Putamen (tissue), 1 donor: ENCODE measurements at regions not wholly inside any gene's neighbourhood (a gene's known extent, or its start where the extent isn't known, plus 50 kb on each side); places are given as distances from the start of the nearest gene placed in this dataset.

Experiments
- DNase-seq: peaks from one replicate; pipeline ENCODE4 v3.0.0-alpha.2; 2016; ENCODE audit warnings: low spot score

DNA sequence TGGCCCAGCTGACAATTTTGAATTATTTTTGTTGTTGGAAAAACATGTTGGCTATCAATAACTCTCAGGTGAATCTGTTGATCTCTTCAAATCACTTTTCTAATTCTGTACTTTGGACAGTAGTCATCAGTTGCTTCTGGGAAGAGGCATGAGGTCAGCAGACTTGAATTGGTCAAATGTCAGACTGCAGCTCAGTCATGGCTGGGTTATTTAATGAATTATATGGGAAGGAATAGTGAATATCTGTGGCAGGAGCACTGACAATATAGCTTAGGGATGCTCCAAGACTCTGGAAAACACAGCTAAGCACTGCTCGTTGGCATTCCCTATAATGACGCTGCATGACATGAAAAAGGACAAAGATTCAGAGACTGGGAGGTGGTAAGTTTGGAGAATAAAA, 98.8 kb upstream of the GAP43 start:
- no peak for DNase-seq

DNA sequence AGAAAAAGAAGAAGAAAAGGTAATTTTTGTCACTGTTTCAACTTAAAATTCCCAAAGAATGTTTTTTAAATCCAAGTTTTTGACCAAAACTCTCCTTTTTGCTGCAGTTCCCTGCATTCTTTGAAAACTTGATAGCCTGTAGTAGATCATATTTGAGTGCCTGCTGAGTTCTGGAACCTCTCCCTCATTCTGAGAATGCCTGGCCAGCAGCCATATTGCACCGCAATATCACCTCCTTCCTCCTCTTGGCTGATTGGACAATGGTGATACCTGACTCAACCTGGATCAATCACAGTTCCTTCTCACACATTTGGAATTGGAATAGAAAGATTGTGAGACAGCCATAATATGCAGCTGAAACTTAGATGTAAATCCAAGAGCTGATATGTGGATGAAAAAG, 97.6 kb upstream of the GAP43 start:
- DNase-seq = no peak

DNA sequence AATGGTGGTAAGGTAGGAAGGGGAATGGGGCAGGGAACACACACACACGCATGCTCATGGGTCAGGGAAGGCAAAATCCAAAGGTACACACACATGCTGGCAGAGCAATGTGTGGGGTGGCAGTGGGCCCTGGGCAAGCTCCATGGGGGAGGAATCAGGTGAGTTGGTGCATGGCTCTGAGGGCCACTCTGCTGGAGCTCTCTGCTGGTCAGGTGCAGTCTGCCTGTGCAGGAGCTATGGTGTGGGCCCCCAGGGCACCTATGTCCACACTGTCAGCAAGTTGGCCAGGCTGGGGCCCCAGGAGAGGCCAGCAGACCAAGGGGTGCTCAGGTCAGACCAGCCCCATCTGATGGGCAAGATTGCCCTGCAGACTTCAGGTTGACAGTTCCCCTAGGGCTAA, 90.1 kb upstream of the GAP43 start:
- no peak for DNase-seq

DNA sequence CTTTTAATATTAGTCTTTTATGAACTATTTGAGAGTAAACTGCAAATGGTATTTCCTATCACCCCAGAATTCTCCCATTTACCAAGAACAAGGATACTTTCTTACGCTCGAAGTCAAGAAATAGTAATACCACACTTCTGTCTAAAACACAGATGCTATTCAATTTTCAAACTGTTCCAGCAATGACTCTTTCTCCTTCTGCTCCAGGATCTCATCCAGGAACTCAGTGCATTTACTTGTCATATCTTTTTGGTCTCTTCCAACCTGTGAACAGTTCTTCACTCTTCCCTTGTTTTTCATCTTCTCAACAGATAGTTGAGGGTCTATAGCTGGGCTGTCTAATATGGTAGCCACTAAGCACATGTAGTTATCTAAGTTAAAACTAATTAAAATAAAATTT, 87.1 kb upstream of the GAP43 start:
- no peak for DNase-seq

DNA sequence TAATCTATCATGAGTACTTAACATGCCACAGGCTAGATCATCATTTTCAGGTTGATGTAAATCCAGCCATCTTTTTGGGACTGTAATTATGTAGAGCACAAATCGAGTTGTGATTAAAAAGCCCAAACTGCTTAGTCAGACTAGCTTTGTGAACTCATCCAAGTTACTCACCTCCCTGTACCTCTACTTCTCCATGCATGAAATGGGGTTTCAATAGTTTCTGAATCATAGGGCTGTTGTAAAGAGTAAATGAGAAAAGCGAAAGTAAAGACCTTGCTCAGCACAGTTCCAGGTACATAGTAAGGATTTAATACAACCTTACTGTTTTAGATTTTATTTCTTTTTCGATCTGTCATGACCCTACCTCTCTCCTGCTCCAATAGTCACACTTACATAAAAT, 85.6 kb upstream of the GAP43 start:
- no peak for DNase-seq

DNA sequence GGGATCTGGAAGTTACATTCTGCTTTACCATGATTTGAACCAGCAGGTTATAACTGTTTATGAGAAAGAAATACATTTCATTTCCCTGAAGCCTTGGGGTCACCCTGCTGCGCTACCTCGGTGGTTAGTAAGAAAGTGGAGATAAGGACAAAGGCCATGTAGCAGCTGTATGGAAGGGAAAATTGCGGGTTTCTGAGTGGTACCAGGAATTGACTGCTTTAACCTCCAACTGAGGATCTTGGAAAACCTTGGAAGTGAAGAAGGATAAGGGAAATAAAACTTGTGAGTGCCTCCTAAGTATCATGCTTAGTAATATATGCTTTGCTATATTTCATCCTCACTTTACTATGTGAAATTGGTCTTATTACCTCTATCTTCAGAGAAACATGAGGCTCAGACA, 76.1 kb upstream of the GAP43 start:
- DNase-seq = no peak

DNA sequence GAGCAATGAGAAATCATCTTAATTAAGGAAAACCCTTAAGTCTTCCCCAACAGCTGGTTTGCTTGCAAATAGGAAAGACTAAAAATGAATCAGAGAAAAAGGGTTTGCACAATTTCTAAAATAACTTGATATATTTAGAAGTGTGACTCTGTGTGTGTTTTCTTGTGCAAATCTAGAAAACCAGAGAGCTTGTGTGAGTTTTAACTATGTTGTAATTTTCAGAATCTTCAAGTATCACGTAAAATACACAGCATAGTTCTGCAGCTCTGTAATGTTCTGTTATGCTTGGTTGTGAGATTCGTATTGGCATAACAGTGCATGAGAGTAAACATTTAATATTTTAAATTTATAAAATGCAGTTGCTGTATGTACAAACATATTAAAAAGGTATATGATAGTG, 74.7 kb upstream of the GAP43 start:
- no peak for DNase-seq

DNA sequence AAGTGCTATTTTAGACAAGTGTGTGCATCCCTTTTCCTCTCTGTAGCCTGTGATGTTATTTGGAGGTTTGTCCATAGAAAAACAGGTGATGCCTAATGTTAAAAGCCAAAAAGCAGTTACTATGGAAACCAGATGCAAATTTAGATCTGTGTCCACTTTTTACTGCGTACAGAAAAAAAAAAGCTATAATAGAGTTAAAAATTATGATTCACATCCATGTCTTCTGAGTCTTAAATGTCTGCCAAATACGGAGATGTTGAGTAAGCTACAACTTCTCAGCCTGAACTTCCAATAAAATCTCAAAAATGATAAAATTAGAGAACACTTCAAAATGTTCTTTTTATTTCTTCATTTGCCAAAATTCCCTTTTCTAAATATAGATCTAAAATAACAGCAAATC, 74.2 kb upstream of the GAP43 start:
- DNase-seq = no peak

DNA sequence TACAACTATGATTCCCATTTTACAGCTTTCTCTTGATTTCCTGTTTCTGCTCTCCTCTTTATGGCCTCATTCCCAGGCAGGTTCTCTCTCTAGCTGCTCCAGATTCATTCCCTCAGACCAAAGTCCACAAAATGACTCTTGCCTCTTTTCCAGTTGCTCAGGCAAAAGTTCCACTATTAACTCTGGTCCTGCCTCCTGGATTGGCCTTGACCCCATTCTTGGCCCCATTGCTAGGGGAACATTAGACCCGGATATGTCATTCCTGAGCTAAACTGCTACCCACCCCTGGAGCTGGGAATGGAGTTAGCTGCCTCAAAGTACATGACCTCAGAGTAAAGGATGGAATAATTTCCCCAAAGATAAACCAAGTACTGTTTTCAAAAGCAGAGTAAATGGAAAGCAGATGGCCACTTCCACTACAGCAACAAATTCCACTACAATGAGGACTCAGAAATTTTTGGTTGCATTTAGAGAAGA, 73.0 kb upstream of the GAP43 start:
- DNase-seq = no peak

DNA sequence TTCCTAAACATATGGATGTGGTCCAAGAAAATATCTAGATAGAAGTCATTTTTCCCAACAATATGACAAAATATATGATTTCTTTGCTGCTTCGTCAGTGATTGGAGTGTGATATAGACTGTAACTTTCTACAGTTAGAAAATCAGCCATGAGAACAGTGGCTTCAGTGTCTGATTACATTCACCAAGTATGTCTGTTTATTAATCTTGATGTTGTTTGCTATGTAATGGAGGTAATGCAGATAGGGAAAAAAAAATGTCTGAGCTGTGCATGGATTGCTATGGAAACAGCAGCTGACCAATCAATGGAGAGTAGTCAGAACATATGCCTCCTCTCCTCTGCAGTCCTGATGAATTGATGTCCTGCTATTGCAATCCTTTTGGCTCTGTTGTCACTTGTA, 72.3 kb upstream of the GAP43 start:
- no peak for DNase-seq

DNA sequence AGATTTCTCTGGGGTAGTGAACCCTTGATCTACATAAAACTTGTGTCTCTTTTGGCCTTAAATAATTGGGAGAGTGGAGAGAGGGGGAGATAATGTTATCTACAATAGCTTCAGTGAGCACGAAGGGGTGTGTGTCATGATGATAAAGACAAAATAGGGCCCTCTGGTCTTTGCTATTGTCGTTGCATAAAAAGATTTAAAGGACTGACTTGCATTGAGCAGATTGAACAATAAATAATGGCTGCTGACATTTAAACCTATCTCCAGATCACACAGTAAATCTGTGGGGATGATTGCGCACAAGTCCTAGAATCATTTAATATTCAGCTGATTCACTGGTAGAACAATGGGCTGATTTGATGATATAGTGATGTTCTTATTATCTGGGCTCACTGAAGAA, 71.3 kb upstream of the GAP43 start:
- DNase-seq = no peak

DNA sequence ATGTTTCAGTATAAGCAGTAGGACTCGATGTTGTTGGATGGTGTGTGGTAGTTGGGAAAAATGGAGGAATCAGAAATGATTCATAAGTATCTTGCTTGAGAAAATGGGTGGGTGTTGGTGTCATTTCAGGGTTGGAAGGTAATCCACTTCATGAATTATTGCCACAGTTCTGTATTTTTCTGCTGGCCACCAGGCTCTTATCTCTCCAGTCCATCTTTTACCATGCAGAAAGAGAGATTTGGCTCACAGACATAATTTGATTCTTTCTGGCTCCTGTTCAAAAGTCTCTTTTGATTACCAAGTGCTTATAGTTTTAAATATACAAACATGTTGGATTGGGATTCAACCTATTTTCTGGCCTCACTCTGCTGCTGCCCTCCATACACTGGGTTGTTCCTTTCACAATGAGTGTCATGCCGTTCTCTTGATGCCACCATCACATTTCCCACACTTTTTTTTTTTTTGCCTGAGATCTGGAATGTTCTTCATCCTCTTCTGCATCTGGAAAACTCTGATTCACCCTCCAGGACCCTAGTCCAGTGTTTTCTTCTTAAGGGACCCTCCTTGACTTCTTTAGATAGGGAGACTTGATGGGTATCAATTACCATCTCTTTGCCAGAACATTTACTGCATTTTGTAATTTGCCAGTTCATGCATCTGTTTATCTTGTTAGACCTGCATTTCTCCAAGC, 69.4 kb upstream of the GAP43 start:
- no peak for DNase-seq

DNA sequence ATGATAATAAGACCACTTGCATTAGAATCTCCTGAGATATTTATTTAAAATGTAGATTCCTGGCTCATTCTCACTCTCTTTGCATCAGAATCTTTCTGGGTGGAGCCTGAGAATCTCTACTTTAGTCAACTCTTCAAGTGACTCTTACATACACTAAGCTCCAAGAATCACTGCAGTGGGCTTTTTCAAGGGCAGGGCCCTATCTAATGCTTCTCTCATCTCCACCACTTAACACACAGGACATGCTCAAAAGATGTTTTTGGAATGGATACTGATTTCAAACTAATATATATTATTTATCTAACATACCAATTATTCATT, 68.9 kb upstream of the GAP43 start:
- no peak for DNase-seq

DNA sequence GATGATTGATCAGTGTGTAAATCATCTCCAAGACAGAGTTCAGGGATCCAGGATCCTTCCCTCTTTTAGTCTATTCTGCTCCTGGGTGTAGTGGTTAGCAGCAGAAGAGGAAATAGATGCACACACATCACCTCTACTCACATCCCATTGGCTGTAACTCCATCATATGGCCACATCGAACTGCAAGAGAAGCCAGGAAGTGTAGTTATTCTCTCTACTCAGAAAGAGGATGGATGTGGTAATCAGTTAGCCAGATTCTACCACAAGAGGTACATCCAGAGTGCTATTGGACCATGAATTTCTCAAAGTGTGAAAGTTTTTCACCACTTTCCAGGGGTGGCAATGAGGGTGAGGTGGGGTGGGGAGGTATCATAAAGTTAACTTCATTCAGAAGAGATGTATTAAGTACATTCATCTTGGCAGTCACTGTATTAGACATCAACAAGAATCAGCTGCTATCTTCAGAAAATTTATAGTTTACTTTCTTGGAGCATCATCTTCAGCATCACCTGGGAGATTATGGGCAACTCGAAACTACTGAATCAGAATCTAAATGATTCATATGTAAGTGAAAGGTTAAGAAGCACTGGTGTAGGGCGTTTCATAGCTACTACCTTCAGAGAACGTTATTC, 60.6 kb upstream of the GAP43 start:
- DNase-seq = no peak

DNA sequence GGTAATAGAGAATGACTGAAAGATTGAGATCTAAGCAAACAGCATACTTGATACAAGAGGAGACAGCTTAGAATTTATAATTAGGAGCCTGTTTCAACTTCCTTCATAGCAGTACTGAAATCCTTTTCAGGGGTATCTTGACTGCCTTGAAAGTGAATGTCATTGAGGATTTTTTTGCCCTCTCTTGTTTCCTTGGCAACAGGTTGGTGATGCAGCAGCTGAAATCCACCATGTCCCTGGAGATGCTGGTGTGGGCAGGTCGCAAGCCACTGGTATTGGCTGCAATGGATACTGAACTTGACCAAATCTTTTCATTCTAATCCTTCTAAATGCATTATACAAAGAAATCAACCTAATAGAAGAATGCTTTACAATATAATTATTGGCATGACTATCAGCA, 59.3 kb upstream of the GAP43 start:
- DNase-seq = no peak

DNA sequence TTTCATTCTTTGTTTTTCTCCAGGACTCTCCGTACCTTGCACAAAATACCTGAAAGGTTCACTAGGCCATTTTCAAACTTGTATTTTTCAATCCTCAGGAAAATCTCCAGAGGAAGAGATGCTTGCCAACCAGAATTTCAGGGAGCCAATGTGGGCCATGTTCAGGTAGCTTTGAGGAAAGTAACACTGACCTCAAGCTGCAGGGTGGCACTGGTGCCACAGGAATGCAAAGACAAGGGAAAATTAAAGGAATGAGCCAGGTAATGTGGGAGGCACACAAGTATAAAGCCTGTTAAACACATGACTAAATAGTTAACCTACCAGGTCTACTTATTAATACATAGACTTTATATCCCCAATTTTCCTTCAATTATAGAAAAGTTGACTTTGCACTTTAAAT, 51.9 kb upstream of the GAP43 start:
- no peak for DNase-seq
